H1 (cell line): ENCODE measurements at regions not wholly inside any gene's neighbourhood (a gene's known extent, or its start where the extent isn't known, plus 50 kb on each side); places are given as distances from the start of the nearest gene placed in this dataset.

Experiments used
- CREB1 ChIP-seq: IDR thresholded peaks from 2 replicates; pipeline ENCODE4 v1.6.1; 2012; ENCODE audit warnings: inconsistent platforms
- HDAC6 ChIP-seq: IDR thresholded peaks from one replicate; pipeline ENCODE4 v1.7.1; 2012; ENCODE audit warnings: low read depth, mild to moderate bottlenecking, inconsistent platforms, low read length, moderate library complexity
- KDM5A ChIP-seq: fragments of 200-600 bp; IDR thresholded peaks from 2 replicates; pipeline ENCODE4 v1.7.1; 2012; ENCODE audit warnings: mild to moderate bottlenecking, low read length, inconsistent platforms, mixed read lengths
- RBBP5 ChIP-seq: IDR thresholded peaks from 2 replicates; pipeline ENCODE4 v1.7.1; 2012; ENCODE audit warnings: low read depth, mild to moderate bottlenecking, inconsistent platforms, low read length, moderate library complexity, borderline replicate concordance
- RXRA ChIP-seq: IDR thresholded peaks from 2 replicates; pipeline ENCODE4 v1.6.1; 2011; ENCODE audit warnings: low read depth, mild to moderate bottlenecking, low read length, moderate library complexity; ENCODE audit not compliant: insufficient read depth
- SP2 ChIP-seq: IDR thresholded peaks from 2 replicates; pipeline ENCODE4 v1.6.1; 2012; ENCODE audit warnings: mild to moderate bottlenecking, low read length, inconsistent platforms
- TF ChIP-seq, protein P1 (sequence below): fragments of 300-600 bp; sonication (generic); IDR thresholded peaks from 2 replicates; pipeline ENCODE4 v1.7.1; 2012; ENCODE audit warnings: low read length, moderate library complexity, mild to moderate bottlenecking, inconsistent platforms; ENCODE audit not compliant: insufficient replicate concordance
- TF ChIP-seq, protein P2 (sequence below): IDR thresholded peaks from 2 replicates; pipeline ENCODE4 v1.6.1; 2012; ENCODE audit warnings: inconsistent platforms
- TF ChIP-seq, protein P3 (sequence below): IDR thresholded peaks from 2 replicates; pipeline ENCODE4 v1.6.1; 2012; ENCODE audit warnings: low read length, inconsistent platforms

DNA sequence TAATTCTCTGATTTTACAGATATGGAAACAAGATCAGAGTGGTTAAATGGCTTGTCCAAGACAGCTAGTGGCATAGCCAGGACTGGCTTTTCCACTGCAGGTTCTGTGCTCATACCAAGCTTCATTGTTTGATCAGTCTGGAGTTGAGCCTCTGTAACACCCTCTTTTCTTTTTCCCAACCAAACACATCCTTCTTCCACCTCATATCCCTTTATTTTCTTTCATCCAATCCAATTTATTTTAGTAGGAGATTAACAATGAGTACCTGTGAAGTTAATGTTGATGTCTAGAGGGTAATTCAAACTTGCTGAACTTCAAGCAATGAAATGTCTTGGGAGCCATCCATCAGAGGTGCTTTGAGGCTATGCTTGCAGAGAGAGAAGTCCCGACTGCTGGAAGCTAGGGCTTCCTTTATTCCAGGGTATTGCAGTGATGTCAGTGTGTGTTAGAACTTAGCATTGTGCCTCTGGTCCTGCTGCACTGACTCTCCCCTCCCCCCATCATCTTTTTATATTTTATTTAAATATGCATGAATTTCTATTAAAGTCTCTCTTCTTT, 452.1 kb upstream of the PDE3A start (continued):
- TF ChIP-seq, protein P1, sequence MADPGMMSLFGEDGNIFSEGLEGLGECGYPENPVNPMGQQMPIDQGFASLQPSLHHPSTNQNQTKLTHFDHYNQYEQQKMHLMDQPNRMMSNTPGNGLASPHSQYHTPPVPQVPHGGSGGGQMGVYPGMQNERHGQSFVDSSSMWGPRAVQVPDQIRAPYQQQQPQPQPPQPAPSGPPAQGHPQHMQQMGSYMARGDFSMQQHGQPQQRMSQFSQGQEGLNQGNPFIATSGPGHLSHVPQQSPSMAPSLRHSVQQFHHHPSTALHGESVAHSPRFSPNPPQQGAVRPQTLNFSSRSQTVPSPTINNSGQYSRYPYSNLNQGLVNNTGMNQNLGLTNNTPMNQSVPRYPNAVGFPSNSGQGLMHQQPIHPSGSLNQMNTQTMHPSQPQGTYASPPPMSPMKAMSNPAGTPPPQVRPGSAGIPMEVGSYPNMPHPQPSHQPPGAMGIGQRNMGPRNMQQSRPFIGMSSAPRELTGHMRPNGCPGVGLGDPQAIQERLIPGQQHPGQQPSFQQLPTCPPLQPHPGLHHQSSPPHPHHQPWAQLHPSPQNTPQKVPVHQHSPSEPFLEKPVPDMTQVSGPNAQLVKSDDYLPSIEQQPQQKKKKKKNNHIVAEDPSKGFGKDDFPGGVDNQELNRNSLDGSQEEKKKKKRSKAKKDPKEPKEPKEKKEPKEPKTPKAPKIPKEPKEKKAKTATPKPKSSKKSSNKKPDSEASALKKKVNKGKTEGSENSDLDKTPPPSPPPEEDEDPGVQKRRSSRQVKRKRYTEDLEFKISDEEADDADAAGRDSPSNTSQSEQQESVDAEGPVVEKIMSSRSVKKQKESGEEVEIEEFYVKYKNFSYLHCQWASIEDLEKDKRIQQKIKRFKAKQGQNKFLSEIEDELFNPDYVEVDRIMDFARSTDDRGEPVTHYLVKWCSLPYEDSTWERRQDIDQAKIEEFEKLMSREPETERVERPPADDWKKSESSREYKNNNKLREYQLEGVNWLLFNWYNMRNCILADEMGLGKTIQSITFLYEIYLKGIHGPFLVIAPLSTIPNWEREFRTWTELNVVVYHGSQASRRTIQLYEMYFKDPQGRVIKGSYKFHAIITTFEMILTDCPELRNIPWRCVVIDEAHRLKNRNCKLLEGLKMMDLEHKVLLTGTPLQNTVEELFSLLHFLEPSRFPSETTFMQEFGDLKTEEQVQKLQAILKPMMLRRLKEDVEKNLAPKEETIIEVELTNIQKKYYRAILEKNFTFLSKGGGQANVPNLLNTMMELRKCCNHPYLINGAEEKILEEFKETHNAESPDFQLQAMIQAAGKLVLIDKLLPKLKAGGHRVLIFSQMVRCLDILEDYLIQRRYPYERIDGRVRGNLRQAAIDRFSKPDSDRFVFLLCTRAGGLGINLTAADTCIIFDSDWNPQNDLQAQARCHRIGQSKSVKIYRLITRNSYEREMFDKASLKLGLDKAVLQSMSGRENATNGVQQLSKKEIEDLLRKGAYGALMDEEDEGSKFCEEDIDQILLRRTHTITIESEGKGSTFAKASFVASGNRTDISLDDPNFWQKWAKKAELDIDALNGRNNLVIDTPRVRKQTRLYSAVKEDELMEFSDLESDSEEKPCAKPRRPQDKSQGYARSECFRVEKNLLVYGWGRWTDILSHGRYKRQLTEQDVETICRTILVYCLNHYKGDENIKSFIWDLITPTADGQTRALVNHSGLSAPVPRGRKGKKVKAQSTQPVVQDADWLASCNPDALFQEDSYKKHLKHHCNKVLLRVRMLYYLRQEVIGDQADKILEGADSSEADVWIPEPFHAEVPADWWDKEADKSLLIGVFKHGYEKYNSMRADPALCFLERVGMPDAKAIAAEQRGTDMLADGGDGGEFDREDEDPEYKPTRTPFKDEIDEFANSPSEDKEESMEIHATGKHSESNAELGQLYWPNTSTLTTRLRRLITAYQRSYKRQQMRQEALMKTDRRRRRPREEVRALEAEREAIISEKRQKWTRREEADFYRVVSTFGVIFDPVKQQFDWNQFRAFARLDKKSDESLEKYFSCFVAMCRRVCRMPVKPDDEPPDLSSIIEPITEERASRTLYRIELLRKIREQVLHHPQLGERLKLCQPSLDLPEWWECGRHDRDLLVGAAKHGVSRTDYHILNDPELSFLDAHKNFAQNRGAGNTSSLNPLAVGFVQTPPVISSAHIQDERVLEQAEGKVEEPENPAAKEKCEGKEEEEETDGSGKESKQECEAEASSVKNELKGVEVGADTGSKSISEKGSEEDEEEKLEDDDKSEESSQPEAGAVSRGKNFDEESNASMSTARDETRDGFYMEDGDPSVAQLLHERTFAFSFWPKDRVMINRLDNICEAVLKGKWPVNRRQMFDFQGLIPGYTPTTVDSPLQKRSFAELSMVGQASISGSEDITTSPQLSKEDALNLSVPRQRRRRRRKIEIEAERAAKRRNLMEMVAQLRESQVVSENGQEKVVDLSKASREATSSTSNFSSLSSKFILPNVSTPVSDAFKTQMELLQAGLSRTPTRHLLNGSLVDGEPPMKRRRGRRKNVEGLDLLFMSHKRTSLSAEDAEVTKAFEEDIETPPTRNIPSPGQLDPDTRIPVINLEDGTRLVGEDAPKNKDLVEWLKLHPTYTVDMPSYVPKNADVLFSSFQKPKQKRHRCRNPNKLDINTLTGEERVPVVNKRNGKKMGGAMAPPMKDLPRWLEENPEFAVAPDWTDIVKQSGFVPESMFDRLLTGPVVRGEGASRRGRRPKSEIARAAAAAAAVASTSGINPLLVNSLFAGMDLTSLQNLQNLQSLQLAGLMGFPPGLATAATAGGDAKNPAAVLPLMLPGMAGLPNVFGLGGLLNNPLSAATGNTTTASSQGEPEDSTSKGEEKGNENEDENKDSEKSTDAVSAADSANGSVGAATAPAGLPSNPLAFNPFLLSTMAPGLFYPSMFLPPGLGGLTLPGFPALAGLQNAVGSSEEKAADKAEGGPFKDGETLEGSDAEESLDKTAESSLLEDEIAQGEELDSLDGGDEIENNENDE, result no peak
- TF ChIP-seq RBBP5 (no peak), RXRA (no peak), KDM5A (no peak), SP2 (no peak), HDAC6 (no peak), CREB1 (no peak)
- TF ChIP-seq, protein P2, sequence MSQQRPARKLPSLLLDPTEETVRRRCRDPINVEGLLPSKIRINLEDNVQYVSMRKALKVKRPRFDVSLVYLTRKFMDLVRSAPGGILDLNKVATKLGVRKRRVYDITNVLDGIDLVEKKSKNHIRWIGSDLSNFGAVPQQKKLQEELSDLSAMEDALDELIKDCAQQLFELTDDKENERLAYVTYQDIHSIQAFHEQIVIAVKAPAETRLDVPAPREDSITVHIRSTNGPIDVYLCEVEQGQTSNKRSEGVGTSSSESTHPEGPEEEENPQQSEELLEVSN, result no peak
- TF ChIP-seq, protein P3, sequence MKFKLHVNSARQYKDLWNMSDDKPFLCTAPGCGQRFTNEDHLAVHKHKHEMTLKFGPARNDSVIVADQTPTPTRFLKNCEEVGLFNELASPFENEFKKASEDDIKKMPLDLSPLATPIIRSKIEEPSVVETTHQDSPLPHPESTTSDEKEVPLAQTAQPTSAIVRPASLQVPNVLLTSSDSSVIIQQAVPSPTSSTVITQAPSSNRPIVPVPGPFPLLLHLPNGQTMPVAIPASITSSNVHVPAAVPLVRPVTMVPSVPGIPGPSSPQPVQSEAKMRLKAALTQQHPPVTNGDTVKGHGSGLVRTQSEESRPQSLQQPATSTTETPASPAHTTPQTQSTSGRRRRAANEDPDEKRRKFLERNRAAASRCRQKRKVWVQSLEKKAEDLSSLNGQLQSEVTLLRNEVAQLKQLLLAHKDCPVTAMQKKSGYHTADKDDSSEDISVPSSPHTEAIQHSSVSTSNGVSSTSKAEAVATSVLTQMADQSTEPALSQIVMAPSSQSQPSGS, result no peak
